ENCODE measurements at regions not wholly inside any gene's neighbourhood (a gene's known extent, or its start where the extent isn't known, plus 50 kb on each side); places are given as distances from the start of the nearest gene placed in this dataset.

DNA sequence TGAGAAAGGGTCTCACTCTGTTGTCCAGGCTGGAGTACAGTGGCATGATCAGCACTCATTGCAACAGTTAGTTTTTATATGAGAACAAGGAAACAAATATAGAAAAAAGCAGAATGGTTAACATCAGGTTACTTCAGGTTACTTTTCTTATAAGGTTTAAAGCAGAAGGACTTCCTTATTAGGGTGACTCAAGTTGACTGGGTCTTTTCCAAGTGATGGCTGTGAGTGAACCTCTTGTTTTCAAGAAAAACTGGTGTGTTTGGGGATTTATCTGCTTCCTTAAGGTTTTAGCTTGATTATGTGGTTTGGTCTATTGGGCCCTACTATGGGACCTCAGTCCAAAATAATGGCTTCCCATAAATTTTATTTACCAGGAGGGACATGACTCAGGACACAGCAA, 99.2 kb downstream of the ARRDC3 start:
- DNase-seq (ENCODE audit: low read depth in 2 of 2): no peak

DNA sequence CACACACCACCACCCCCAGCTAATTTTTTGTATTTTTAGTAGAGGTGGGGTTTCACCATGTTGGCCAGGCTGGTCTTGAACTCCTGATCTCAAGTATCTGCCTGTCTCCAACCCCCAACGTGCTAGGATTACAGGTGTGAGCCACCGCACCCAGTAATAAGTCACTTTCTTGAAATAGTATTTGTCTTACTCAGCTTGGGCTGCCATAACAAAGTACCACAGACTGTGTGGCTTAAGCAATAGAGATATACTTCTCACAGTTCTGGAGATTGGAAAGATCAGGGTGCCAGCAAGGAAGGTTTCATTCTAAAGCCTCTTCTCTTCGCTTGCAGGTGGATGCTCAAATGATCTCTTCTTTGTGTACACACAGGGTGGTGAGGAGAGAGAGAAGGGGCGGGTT, 99.8 kb downstream of the ARRDC3 start:
- no peak for DNase-seq (ENCODE audit: low read depth in 2 of 2)

DNA sequence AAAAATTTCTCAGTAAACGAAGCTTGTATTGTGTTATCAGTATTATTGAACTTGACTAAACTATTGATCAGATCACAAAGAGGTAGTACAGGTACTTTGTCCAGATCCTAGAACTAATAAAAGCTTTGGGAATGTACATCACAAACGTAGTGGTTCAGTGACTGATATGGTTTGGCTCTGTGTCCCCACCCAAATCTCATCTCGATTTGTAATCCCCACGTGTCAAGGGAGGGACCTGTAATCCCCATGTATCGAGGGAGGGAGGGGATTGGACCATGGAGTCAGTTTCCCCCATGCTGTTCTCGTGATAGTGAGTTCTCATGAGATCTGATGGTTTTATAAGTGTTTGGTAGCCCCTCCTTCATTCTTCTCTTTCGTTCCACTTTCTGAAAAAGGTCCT, 100.9 kb downstream of the ARRDC3 start:
- DNase-seq (ENCODE audit: low read depth in 2 of 2): no peak

DNA sequence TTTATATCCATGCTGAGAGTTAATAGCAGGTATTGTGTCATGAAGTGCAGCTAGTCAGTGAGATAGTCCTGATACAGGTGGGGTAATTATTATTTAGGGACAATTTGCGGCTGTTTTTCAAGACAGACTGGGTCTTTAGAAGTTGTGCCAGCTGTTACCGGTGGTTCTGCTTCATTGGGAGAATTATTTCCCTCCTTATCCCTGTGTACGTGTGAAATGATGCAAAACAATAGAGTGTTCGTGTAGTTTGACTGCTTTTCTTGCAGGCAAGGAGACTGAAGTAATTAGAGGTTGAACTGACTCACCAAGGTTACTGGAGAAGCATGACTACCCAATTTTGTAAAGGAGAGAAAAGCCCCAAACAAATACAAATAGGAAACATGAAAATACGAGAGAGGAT, 101.7 kb downstream of the ARRDC3 start:
- DNase-seq (ENCODE audit: low read depth in 2 of 2): no peak

DNA sequence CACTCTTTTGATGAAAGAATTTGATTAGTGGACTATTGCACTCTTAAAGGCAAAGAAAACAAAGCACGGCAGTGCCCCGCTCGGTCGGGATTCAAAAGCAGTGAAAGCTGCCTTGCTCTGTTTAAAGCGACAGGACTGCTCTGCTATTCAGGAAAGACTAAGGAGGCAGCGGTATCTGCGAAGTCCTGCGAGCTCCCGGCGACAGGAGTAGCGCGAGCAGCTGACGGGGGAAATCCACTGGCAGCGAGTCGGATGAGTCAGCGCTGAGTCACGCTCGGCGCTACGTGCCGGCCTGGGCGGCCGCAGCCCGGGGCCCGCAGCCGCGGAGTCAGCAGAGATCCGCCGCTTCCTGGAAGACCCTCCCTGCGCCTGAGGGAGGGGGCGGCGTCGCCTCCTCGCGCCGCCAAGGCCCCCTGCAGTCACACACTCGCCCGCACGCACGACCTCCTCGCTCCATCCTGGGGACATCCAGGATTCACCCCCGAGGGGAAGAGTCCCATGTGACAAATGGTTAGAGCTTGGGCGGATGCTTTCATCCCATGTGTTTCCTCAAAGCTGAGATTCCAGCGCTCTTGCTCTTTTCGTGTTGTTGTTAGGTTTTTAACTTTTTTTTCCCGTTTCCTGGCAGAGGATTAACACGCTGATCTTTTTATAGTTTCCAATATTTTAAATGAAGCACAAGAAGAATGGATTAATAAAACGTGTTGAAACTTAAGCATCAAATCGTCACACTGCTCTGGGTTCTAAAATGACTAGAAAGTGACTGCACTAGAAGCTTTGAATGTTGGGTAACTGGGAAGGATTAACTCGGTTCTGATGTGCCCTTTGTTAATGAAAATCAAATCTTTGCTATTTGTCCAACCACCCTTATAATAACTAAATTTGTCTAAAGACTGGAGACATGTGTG, 102.5 kb downstream of the ARRDC3 start:
- DNase-seq (ENCODE audit: low read depth in 2 of 2): peak; percentile 79

DNA sequence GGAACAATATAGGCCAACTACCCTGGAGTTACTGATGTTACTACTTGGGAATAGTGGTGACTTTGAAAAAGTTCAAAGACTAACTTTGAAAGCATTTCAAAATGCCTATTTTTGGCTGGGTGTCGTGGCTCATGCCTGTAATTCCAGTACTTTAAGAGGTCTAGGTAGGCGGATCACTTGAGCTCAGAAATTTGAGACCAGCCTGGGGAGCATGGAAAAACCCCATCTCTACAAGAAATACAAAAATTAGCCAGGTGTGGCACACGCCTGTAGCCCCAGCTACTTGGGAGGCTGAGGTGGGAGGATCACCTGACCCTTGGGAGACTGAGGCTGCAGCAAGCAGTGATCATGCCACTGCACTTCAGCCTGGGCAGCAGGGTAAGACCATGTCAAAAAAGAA, 105.3 kb downstream of the ARRDC3 start:
- DNase-seq (ENCODE audit: low read depth in 2 of 2): no peak

DNA sequence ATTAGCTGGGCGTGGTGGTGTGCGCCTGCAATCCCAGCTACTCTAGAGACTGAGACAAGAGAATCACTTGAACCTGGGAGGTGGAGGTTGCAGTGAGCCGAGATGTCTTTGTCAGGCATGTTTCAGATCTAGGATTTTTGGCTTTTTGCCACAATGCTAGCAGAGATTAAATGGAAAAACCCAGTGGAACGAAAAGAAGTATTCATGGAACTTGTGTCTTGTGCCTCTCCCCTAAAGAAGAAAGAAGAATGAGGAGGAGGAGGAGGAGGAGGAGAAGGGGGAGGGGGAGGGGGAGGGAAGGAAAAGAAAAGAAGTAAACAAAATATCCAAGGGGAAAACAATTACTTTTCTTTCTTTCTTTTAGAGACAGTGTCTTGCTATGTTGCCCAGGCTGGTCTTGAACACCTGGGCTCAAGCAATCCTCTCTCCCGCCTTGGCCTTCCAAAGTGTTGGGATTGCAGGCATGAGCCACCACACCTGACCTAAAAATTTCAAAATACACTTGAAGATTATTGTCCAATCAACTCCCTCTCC, 106.0 kb downstream of the ARRDC3 start:
- DNase-seq (ENCODE audit: low read depth in 2 of 2): no peak

DNA sequence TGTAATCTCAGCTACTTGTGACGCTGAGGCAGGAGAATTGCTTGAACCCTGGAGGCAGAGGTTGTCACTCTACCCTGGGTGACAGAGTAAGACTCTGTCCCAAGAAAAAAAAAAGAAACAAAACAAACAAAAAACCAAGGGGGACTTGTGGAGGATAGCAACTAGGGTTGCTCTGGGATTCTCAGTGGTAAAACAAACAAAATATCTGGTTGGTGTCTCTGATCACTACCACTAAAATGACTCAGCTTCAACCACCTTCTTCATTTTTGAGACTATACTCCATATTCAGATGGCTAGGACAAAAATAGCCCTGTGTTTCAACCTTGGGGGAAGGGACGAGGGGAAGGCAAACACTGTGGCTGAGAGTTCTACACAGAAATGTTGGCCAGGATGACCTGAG, 110.3 kb downstream of the ARRDC3 start:
- DNase-seq (ENCODE audit: low read depth in 2 of 2): no peak

DNA sequence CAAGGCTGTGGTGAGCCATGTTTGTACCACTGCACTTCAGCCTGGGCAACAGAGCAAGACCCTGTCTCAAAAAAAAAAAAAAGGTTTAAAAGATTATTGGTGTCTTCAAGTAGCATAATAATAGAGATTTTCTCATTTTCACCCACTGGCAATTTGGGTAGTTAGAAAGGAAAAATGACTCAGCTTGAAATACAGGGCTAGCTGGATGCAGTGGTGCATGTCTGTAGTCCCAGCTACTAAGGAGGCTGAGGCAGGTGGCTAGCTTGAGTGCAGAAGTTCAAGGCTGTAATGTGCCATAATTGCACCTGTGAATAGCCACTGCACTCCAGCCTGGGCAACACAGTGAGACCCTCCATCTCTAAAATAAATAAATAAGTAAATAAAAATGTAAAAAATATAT, 111.1 kb downstream of the ARRDC3 start:
- DNase-seq (ENCODE audit: low read depth in 2 of 2): no peak

DNA sequence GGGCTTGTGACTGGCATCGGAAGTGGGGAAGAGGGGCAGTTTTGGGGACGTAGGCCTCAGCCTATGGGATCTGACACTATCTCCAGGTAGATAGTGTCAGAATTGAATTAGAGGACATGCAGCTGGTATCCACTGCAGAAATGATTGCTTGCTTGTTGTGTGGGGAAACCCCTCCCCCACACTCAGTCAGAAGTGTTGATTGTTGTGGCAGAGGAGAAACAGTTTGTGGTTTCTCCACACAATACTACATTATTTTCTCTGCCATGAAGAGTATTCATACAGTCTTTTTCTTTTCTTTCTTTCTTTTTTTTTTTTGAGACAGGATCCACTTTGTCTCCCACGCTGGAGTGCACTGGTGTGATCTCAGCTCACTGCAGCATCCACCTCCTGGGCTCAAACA, 113.9 kb downstream of the ARRDC3 start:
- DNase-seq (ENCODE audit: low read depth in 2 of 2): no peak

DNA sequence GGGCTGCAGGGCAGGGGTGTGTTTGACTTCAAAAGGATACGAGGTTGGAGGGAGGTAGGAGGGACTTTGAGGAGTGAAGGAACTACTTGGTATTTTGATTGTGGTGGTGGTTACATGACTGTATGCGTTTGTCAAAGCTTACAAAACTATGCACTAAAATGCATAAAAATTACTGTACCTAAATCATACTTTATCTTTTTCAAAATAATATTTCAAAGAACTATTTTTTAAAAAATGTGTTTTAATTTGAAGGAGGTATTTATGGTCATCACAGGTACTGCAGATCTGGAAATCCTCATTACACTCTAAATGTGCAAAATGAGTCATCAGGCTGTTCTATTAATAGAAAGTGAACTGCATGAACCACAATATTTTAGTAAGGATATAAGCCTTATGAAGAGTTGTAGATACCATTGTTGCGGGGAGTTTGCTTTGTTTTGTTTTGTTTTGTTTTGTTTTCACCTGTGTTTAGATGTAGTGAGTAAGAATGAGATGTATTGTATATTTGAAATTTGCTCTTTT, 116.9 kb downstream of the ARRDC3 start:
- no peak for DNase-seq (ENCODE audit: low read depth in 2 of 2)

DNA sequence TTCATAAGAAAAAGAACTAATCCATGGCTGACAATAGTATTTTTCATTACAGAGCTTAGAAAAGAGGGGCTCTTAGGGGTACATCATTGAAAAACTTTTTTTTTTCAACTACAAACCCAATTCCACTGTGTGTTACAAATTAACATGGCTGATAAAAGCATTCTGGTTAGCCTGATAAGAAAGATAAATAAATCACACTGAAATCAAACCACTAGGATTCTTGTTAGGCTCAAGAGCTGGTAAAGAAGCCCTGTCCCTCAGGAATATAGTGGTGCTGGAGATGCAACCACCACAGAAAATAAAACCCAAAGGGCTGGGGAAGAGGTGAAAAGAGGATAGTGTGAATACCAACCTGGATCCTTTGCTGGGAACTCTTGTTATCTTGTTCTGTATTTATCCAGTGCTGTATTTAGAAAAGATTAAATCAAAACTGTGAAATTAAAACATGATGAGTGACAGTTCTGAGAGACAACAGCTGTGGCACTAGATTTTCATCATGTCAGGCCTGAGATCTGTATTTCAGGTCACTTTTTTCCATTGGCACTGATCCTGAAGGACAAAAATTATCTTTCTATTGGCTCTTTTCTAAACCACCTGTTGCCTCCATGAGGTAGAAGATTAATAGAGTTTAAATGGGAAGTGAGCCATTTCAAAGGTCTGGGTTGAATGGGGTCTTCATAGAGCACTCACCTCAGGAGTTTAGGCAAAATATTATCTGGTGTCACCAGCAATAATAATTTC, 118.6 kb downstream of the ARRDC3 start:
- no peak for DNase-seq (ENCODE audit: low read depth in 2 of 2)

DNA sequence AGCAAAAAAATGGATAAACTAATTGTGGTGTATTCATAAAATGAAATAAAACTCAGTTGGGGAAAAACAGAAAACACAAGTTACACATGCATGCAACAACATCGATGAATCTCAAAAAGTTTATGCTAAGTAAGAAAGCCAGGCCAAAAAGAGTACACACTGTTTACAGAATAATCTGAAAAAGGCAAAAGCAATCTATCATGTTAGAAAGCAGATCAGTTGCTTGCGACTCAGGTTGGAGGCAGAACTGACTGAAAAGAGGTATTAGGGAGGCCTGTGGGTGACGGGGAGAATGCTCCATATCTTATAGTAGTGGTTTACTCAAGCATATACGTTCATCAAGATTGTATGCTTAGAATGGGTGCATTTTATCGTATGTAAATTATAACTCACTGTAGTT, 119.2 kb downstream of the ARRDC3 start:
- no peak for DNase-seq (ENCODE audit: low read depth in 2 of 2)

DNA sequence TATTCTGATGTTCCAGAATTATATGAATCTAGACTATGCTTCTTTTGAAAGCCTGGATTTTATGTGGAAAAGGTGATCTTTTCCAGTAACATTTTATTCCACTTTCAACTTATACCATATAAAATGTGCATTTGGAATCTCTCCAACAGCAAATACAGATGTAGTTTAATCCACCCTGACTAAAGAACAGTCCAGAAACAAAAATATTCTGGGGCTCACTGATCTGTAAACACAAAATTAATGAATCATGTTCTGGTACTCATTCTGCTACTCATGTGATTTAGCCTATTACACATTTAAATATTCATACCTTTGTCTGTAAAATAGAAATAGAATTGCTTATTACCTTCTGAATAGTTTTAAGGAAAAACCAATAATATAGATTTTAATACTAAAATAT, 125.8 kb downstream of the ARRDC3 start:
- no peak for DNase-seq (ENCODE audit: low read depth in 2 of 2)

DNA sequence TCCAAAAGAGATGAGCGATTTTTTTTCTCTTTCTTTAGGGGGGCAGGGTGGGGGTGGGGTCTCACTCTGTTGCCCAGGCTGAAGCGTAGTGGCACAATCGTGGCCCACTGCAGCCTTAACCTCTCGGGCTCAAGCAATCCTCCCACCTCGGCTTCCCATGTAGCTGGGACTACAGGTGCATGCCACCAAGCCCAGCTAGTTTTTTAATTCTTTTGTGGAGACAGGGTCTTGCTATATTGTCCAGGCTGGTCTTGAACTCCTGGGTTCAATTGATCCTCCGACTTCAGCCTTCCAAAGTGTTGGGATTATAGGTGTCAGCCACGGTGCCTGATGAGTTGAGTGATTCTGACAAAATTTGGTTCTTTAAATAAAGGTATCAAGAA, 127.0 kb downstream of the ARRDC3 start:
- DNase-seq (ENCODE audit: low read depth in 2 of 2): no peak

DNA sequence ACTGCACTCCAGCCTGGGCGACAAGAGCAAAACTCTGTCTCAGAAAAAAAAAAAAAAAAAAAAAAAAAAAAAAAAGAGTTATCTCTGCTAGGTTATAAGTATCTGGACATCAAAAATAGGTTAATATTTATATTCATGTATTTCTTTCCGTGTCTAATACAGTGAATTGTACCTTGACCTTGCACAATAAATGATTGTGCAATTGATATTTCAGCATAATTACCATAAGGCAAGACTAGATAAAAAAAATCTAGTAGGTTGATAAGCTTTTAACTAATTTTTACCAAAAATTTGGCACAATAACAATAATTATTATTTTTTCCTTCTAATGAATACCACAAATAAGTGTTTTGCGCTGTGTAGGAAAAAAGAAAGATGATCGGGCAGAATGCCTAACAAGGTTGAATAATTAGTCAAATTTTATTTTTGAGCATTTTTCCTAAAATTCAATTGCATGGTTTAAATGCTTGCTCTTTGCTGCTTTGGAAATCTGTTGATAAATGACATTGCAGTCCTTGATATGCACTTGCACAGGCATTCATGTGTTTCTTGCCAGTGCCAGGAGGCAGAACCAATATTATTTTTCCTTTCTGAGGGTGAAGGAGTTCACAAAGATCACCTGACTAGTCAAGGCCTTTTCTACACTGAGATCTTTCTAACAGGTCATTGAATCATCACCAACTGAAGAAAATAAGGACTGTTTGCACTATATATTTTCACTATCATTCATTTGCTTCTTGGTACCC, 127.5 kb downstream of the ARRDC3 start:
- DNase-seq (ENCODE audit: low read depth in 2 of 2): no peak

DNA sequence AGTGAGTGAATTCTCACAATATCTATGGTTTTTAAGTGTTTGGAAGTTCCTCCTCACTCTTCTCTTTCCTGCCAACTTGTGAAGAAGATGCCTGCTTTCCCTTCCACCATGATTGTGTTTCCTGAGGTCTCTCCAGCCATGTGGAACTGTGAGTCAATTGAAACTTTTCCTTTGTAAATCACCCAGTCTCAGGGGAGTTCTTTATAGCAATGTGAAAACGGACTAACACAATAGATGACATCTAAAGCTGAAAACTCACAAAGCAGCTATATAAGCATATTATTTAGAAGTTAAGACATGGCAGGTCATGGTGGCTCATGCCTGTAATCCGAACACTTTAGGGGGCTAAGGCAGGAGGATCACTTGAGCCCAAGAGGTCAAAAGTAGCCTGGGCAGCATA, 130.2 kb downstream of the ARRDC3 start:
- DNase-seq (ENCODE audit: low read depth in 2 of 2): no peak

DNA sequence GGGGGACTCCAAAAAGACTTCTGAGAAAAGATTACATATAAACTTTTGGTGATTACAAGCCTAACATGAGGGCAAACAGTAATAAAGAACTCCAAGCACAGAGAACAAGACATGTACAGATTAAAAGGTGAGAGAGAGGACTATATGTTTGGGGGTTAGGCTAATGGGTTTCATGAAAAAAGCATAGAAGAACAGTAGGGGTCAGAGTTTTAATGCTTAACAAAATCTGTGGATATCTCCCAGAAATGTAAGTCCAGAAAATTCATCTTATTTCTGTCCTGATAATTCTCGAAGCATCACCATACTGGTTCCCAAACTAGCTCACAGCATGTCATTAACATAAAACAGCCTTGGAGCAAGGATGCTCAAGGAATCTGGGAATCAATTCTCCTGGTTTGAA, 137.2 kb downstream of the ARRDC3 start:
- no peak for DNase-seq (ENCODE audit: low read depth in 2 of 2)

DNA sequence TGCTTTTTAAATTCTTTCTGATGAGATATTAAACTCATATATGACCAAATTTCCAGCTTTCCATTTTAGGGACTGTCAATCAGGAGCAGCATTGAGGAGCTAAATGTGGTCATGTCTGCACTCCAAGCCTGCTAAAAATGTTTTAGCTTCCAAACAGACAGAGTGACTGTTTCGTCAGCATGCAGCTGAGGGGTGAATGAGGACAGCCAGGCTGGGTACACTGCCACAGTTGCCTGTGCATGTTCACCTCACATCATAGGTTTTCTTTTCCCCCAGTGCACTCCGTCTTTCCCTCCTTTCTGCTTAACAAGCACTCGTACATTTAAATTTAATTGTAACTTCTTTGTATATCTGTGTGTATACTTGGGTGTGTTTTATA, 138.1 kb downstream of the ARRDC3 start:
- DNase-seq (ENCODE audit: low read depth in 2 of 2): no peak

DNA sequence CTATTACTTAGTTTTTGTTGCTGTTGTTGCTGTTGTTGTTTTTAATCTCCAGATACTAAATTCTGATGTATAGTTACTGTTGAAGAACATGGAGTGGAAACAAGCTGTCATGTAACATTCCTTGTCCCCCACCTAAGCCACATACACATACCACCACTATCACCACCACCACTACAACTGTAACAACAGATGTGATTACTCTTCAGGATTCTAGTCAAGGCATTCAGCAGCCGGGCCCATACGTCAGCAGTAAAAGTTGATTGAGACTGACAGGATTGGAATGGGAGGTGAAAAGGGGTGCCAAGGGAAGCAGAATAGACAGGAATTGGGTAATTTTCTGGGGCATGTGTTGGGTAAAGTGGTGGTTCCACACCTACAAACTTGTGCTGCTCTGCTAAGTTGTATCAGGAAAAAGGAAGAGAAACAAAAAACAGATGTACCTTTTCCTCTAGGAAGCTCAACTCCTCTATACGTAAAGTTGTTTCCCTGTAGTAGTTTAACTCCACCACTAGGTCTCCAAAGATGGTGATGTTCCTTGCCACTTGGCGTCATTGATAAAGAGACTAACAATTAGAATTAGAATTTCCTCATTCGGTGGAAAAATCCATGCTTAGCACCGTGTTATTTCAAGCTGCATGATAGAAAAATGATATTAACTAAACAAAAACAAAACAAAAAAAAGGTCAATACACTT, 138.6 kb downstream of the ARRDC3 start:
- DNase-seq (ENCODE audit: low read depth in 2 of 2): no peak

DNA sequence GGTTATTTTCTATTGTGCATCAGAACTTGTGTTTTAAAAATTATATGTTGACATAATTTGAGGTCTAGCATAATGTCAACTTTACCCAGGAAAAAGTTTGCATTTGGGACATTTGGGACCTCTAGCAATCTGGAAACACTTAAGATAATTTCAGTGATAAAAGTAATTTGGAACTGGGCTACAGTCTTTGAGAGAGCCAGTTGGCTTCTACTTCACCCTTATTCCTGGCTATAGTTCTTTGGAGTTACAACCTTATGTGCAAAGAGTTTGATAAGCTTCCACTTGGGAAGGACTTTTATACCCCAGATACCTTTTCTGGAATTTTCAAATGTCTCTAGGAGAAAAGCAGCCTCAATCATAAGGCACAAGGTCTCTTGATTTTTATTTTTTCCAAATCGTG, 139.3 kb downstream of the ARRDC3 start:
- no peak for DNase-seq (ENCODE audit: low read depth in 2 of 2)

DNA sequence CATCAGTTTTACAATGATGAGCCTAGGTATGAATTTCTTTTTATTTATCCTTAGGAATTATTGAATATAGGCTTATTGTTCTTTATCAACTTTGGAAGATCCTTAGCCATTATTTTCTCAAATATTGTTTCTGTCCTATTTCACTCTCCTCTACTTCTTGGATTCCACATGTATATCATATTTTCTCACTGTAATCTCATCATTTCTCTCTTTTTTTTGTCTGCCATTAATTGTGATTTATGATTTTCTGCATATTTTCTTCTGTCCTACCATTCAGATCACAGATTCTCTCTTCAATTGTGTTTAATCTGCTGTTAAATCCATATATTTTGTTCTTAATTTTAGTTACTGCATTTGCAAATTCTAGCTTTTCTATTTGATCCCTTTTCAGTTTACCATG, 139.8 kb downstream of the ARRDC3 start:
- no peak for DNase-seq (ENCODE audit: low read depth in 2 of 2)

All from stimulated activated CD8-positive, alpha-beta memory T cell treated with anti-CD3 and anti-CD28 coated beads, Interleukin-2, amount 100 ng/mL, for 1 hour (primary cell).